Keratinocyte (primary cell): ENCODE measurements at regions not wholly inside any gene's neighbourhood (a gene's known extent, or its start where the extent isn't known, plus 50 kb on each side); places are given as distances from the start of the nearest gene placed in this dataset.

Source experiments
- DNase-seq: peaks from one replicate; pipeline ENCODE4 v3.0.0-alpha.2; 2011; ENCODE audit warnings: low read depth, missing footprints, low spot score
- FAIRE-seq: peaks from 2 replicates; lab custom pipeline; 2011; peaks lifted over from hg19 to GRCh38; lab: Jason Lieb, UNC
- H2AFZ ChIP-seq: 2 replicates; pipeline ENCODE4 v1.6.0; 2012; ENCODE audit warnings: low read length, control low read depth, inconsistent platforms; ENCODE audit not compliant: control insufficient read depth
- H3K27ac ChIP-seq: 2 replicates; pipeline ENCODE4 v1.5.1; 2011; ENCODE audit warnings: low read length; ENCODE audit not compliant: control insufficient read depth, insufficient read depth
- H3K27me3 ChIP-seq: 3 replicates; pipeline ENCODE4 v1.6.0; 2011; ENCODE audit warnings: low read length; ENCODE audit not compliant: control insufficient read depth, insufficient read depth; ENCODE audit errors: extremely low read depth
- H3K36me3 ChIP-seq, 2 experiments: 2 replicates in 1 of 2; 3 replicates in 1 of 2; pipeline ENCODE4 v1.5.1; 2011; ENCODE audit warnings: low read length in 2 of 2, mild to moderate bottlenecking in 1 of 2; ENCODE audit not compliant: control insufficient read depth in 2 of 2, insufficient read depth in 2 of 2; ENCODE audit errors: extremely low read depth in 1 of 2
- H3K4me1 ChIP-seq: 3 replicates; pipeline ENCODE4 v1.5.1; 2011; ENCODE audit warnings: low read length; ENCODE audit not compliant: control insufficient read depth, insufficient read depth; ENCODE audit errors: extremely low read depth
- H3K4me2 ChIP-seq: 3 replicates; pipeline ENCODE4 v1.6.0; 2011; ENCODE audit warnings: low read depth, low read length; ENCODE audit not compliant: control insufficient read depth, insufficient read depth; ENCODE audit errors: extremely low read depth
- H3K4me3 ChIP-seq, 3 experiments: fragments of 200-600 bp in 1 of 3; sonication (generic) in 1 of 3; 2 replicates in 2 of 3; 3 replicates in 1 of 3; pipeline ENCODE4 v1.5.1; 2011 to 2016; ENCODE audit warnings: low read length in 3 of 3, mild to moderate bottlenecking in 3 of 3, control low read depth in 2 of 3, inconsistent platforms in 1 of 3, low read depth in 1 of 3, mixed read lengths in 1 of 3, mixed run types in 1 of 3, moderate library complexity in 1 of 3; ENCODE audit not compliant: control insufficient read depth in 2 of 3, insufficient read depth in 2 of 3; ENCODE audit errors: extremely low read depth in 1 of 3
- H3K79me2 ChIP-seq: 2 replicates; pipeline ENCODE4 v1.6.0; 2012; ENCODE audit warnings: low read length; ENCODE audit not compliant: control insufficient read depth, insufficient read depth
- H3K9ac ChIP-seq: 3 replicates; pipeline ENCODE4 v1.6.0; 2011; ENCODE audit warnings: low read length; ENCODE audit not compliant: control insufficient read depth, insufficient read depth; ENCODE audit errors: extremely low read depth
- H3K9me1 ChIP-seq: 3 replicates; pipeline ENCODE4 v1.6.0; 2011; ENCODE audit warnings: low read length; ENCODE audit not compliant: control insufficient read depth, insufficient read depth; ENCODE audit errors: extremely low read depth
- H3K9me3 ChIP-seq: 2 replicates; pipeline ENCODE4 v1.5.1; 2012; ENCODE audit warnings: low read depth, low read length; ENCODE audit not compliant: control insufficient read depth
- H4K20me1 ChIP-seq: 3 replicates; pipeline ENCODE4 v1.6.0; 2011; ENCODE audit warnings: low read length; ENCODE audit not compliant: control insufficient read depth, insufficient read depth; ENCODE audit errors: extremely low read depth
- CTCF ChIP-seq, 3 experiments: IDR thresholded peaks in 1 of 3; conservative IDR thresholded peaks in 1 of 3; optimal IDR thresholded peaks in 1 of 3; 2 replicates in 2 of 3; 3 replicates in 1 of 3; pipeline versions ENCODE3 to v1.5.1; 2011; ENCODE audit warnings: low read length in 3 of 3, mild to moderate bottlenecking in 3 of 3, moderate library complexity in 2 of 3, control low read depth in 1 of 3, inconsistent platforms in 1 of 3; ENCODE audit not compliant: insufficient read depth in 2 of 3; ENCODE audit errors: extremely low read depth in 1 of 3
- EZH2 ChIP-seq: IDR thresholded peaks from one replicate; pipeline ENCODE4 v1.6.1; 2012; ENCODE audit warnings: inconsistent platforms, mild to moderate bottlenecking, low read length, moderate library complexity
- dilution Hi-C: fragments of 300-500 bp; cut with MboI; formaldehyde crosslinking; loops from one replicate; pipeline ENCODE4 v1.7.0; 2020; ENCODE audit warnings: low sequenced_read_pairs; ENCODE audit not compliant: extremely low pct_ligation_motif_present

- dilution Hi-C loops, result no loop called here
- no peaks in the 10 kb centered on the region for H3K9me3 ChIP-seq
- no peaks in the 10 kb centered on the region for H3K36me3 ChIP-seq
- DNase-seq (no peak), FAIRE-seq (no peak)
- no peaks in the 10 kb centered on the region for H3K9me1 ChIP-seq
- no peaks in the 10 kb centered on the region for H3K4me1 ChIP-seq
- H3K79me2 ChIP-seq, result no peaks in the 10 kb centered on the region
- no peak overlapping the region for H3K4me2 ChIP-seq
- H3K9ac ChIP-seq, result no peak overlapping the region
- no peaks in the 10 kb centered on the region for H3K27me3 ChIP-seq
- no peak overlapping the region for H2AFZ ChIP-seq
- no peak overlapping the region for H3K4me3 ChIP-seq
- no peak for TF ChIP-seq CTCF (optimal IDR thresholded peaks at IDR 0.05 in 1 of 3, IDR thresholded peaks at IDR 0.05 in 1 of 3, conservative IDR thresholded peaks at IDR 0.05 in 1 of 3; ENCODE audit: extremely low read depth in 1 of 3, insufficient read depth in 2 of 3, low read length in 3 of 3)
- no peak for TF ChIP-seq EZH2
- no peaks in the 10 kb centered on the region for H4K20me1 ChIP-seq
- H3K27ac ChIP-seq, result no peak overlapping the region
These were observed 1736.9 kb upstream of the CELF4 start for GRCh38 chr18:39302481-39302880.

- Histone ChIP-seq H3K36me3 (no peaks in the 10 kb centered on the region), H4K20me1 (no peaks in the 10 kb centered on the region), H3K4me3 (no peak overlapping the region), H3K27me3 (no peaks in the 10 kb centered on the region), H3K9ac (no peak overlapping the region), H3K27ac (no peak overlapping the region), H3K9me1 (no peaks in the 10 kb centered on the region), H3K4me1 (no peaks in the 10 kb centered on the region), H3K9me3 (no peaks in the 10 kb centered on the region), H3K4me2 (no peak overlapping the region), H3K79me2 (no peaks in the 10 kb centered on the region), H2AFZ (no peak overlapping the region)
- FAIRE-seq, result no peak
- dilution Hi-C loops, result no loop called here
- no peak for DNase-seq
- no peak for TF ChIP-seq EZH2
- no peak for TF ChIP-seq CTCF (optimal IDR thresholded peaks at IDR 0.05 in 1 of 3, IDR thresholded peaks at IDR 0.05 in 1 of 3, conservative IDR thresholded peaks at IDR 0.05 in 1 of 3; ENCODE audit: extremely low read depth in 1 of 3, insufficient read depth in 2 of 3, low read length in 3 of 3)
These were observed 1733.6 kb upstream of the CELF4 start for GRCh38 chr18:39299152-39299551.
